ENCODE measurements at regions not wholly inside any gene's neighbourhood (a gene's known extent, or its start where the extent isn't known, plus 50 kb on each side); places are given as distances from the start of the nearest gene placed in this dataset.
"Not testable (repeated sequence)": the region's sequence is repeated elsewhere in the genome, so short reads cannot be mapped to it uniquely, and the experiment has no call there.

GRCh38 chr7:109498131-109498530 is 928.5 kb downstream of the DNAJB9 start:
- DNase-seq: no peak

- DNase-seq: no peak
Measured at GRCh38 chr7:109503421-109503820, 933.7 kb downstream of the DNAJB9 start.

- DNase-seq: no peak
Measured at GRCh38 chr7:109522585-109522984, 952.9 kb downstream of the DNAJB9 start.

GRCh38 chr7:109527833-109528232 is 958.2 kb downstream of the DNAJB9 start:
- DNase-seq: no peak

DNA sequence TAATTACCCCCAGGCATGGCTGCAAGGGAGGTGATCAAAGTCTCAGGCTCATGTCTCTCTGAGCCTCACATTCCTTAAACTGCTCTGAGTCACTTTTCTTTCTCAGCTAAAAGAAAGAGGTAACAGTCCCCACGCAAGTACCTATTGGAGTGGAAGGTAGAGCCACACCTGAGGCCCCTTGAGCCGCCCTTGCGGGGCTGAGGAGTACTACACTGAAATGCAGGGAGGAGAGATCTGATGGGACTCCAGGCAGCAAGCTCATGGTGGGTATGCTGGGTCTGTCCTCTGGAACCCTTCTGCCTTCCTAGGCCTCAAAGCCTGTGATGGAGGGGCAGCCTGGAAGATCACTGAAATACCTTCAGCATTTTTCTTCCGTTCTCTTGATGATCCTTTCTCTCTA is 960.0 kb downstream of the DNAJB9 start:
- DNase-seq: no peak

DNA sequence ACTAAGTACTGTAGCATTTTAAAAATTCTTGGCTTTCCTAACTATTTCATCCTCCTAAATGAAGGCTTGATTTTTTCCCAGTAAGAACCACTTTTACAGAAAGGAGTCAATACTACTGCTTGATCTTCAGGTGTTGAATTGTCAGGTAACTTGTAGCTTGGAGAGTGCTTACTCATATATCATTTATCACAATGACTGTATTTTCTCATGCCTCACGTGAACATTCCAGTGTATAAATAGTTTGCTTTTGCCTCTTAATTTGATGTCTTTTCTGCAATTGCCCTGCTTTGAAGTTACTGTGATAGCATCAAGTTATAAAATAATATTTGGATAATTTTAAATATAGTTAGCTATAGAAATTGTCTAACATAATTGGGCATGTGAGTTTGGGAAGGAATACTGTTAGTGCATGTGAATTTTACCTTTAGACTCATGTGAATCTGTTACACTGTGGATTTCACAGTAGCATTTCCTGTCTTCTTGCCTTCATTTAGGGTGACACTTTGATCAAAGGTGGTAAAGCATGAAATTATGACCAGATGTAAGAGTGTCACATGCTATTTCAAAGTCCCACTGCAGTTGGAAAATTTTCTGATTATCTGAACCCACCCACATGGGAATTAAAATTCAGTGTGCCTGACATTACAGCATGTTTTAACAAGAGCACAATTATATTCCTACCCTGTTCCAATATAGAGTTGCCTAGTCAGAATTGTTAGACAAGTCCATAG is 962.8 kb downstream of the DNAJB9 start:
- DNase-seq: no peak

- no peak for DNase-seq
Measured at GRCh38 chr7:109545686-109546085, 976.0 kb downstream of the DNAJB9 start.

- no peak for DNase-seq
Measured at GRCh38 chr7:109549471-109550193, 980.0 kb downstream of the DNAJB9 start.

DNA sequence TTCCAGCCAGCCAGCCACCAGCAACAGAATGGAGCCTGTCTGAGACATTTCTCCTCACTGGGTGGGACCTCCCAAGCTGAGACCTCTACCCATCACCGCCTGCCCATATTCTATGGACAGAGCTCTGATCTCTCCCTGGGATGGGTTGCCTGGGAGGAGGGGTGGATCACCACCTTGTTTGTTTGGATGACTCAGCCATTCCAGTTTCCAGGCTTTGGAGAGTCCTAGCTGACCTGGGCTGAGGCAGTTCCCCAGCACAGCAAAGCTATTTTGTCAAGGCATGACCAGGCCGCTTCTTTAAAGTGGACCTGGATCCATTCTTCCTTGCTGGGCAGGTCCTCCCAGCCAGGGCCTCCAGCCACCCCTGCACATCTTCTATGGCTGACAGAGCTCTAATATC is 982.3 kb downstream of the DNAJB9 start:
- DNase-seq: no peak

- DNase-seq: no peak
Measured at GRCh38 chr7:109577265-109577664, 1007.6 kb downstream of the DNAJB9 start.

GRCh38 chr7:109579901-109580300 is 1010.2 kb downstream of the DNAJB9 start:
- no peak for DNase-seq

DNA sequence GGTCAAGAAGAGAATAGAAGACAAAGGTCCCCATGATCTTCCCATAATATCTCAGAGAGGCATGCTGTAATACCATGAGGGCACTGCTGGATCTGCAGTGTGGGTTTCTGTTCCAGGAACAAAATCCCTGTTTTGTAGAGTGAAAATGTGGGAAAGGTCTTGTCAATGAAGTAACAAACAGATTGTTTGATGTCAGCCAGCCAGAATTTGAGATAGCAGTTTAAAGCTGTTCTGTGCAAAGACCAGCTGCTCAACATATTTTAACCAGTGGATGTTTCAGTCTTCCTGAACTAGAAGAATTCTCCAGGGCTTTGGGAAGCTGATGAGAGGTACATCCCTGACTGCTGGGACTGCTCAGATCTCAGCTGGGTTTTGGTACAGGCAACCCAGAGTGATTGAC is 1012.5 kb downstream of the DNAJB9 start:
- no peak for DNase-seq

GRCh38 chr7:109596948-109597347 is 1027.3 kb downstream of the DNAJB9 start:
- not testable (repeated sequence) for DNase-seq

- no peak for DNase-seq
Measured at GRCh38 chr7:109611656-109612055, 1042.0 kb downstream of the DNAJB9 start.

GRCh38 chr7:109616551-109617069 is 1046.9 kb downstream of the DNAJB9 start:
- no peak for DNase-seq

- DNase-seq: no peak
Measured at GRCh38 chr7:109622320-109622719, 1052.6 kb downstream of the DNAJB9 start.

DNA sequence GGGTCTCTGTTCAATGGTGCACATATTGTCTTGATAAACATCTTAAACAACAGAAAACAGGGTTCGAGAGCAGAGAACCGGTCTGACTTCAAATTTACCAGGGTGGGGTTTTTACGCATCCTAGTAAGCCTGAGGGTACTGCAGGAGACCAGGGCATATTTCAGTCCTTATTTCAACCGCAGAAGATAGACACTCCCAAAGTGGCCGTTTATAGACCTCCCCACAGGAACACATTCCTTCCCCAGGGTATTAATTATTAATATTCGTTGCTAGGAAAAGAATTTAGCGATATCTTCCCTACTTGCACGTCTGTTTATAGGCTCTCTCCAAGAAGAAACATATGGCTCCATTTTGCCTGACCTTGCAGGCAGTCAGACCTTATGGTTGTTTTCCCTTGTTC is 1063.2 kb downstream of the DNAJB9 start:
- DNase-seq: not testable (repeated sequence)

GRCh38 chr7:109635374-109635773 is 1065.7 kb downstream of the DNAJB9 start:
- no peak for DNase-seq

DNA sequence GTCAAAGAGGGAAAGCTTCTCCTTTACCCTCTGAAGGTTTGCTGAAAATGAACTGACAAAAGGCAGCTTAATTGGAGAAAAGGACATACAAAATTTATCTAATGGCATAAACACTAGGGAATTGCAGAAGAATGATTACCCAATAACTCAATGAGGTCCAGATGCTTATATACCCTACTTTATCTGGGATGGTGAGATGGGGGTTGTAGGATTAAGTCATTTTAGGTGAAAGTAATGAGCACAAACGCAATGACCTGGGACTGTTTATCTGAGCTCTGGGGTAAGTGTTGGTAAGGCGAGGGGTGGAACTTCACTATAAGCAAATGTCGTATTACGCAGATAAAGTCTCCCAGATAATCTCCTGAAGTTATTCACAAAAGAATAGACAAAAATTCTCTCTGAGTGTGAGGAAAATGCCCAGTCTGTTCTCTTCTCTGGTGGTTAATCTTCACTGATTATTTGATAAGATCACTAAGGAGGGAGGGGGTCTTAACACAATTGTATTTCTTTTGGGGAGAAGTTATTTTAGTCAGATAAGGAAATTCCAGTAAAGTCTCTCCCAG is 1067.8 kb downstream of the DNAJB9 start:
- DNase-seq: no peak

- DNase-seq: no peak
Measured at GRCh38 chr7:109638321-109638720, 1068.6 kb downstream of the DNAJB9 start.

DNA sequence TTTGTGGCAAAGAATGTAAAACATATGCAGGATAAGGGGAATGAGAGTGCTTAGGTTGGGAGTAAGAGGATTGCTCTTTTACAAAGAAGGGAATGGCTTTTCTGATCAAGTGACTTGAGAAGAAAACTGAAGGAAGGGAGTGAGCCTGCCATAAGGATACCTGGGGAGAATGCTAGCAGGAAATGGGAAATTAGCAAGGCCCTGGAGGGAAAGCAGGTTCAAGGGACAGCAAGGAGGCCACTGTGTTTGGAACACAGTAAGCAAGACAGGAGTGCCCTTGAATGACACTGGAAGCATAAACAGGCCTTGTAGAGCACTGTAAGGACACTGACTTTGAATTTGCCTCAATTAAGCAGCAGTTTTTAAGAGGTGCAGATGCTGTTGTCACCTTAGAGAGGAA is 1069.9 kb downstream of the DNAJB9 start:
- no peak for DNase-seq

DNA sequence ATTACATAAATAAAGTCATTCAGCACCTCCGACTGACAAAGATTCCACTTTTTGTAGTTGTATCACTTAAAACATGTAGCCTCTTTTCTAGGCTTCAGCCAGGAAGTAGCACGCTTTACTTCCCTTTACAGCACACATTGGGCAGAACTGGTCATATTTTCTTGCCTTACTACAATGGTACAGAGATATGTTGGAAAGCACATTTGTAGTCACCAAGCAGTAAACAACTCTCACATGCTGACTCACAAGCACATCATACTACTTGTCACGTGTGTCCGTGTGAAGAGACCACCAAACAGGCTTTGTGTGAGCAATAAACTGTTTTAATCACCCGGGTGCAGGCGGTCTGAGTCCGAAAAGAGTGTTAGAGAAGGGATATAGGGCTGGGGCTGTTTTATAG is 1071.8 kb downstream of the DNAJB9 start:
- no peak for DNase-seq

- DNase-seq: no peak
Measured at GRCh38 chr7:109646124-109646523, 1076.5 kb downstream of the DNAJB9 start.

DNA sequence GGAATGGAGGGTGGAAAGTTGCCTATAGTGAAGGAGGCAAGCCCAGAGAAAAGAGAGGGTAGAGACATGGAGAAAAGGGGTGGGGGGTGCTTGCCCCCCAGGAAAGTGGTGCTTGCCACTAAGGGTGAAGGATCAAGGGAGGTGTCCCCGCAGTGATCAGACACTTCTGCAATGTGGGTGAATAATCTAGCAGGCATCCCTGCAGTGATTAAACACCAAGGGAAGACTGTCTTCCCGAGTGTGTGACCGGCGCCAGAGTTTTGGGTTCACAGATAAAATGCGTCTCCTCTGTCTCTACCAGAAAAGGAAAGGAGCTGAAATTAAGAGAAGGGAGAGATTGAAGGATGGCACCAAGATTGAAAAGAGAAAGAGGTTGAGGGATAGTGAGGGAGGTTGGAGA is 1076.9 kb downstream of the DNAJB9 start:
- not testable (repeated sequence) for DNase-seq

Measured in fibroblast of skin of right quadriceps (primary cell).